Activated CD8-positive, alpha-beta T cell treated with anti-CD3 and anti-CD28 coated beads, Interleukin-2, amount 10 ng/mL, durations not matched to agents 7 days and 5 days (primary cell): ENCODE measurements at regions not wholly inside any gene's neighbourhood (a gene's known extent, or its start where the extent isn't known, plus 50 kb on each side); places are given as distances from the start of the nearest gene placed in this dataset.
"Not testable (repeated sequence)": the region's sequence is repeated elsewhere in the genome, so short reads cannot be mapped to it uniquely, and the experiment has no call there.

Source experiments
- ATAC-seq: fragments of 150-1000 bp; cut with Tn5 transposase; one replicate; pipeline ENCODE4 v1.10.0; 2021; ENCODE audit warnings: moderate library complexity
- CTCF ChIA-PET: fragments of 350-600 bp; sonication (Branson Sonifier 250); formaldehyde crosslinking; loops from one replicate; lab custom pipeline; 2021; ENCODE audit warnings: antibody characterized with exemption; lab: Charles Lee
- POLR2A ChIA-PET: fragments of 350-600 bp; sonication (Branson Sonifier 250); formaldehyde crosslinking; loops from one replicate; lab custom pipeline; 2021; ENCODE audit warnings: antibody characterized with exemption; lab: Charles Lee
- DNase-seq: peaks from one replicate; pipeline ENCODE4 v3.0.0-alpha.2; 2020
- H3K27ac Mint-ChIP-seq: one replicate; pipeline ENCODE4 v1.8.0; 2021; ENCODE audit warnings: mild to moderate bottlenecking, mixed read lengths
- H3K27me3 Mint-ChIP-seq: one replicate; pipeline ENCODE4 v1.8.0; 2021; ENCODE audit warnings: low read depth, mixed read lengths
- H3K36me3 Mint-ChIP-seq: one replicate; pipeline ENCODE4 v1.8.0; 2021; ENCODE audit warnings: low read depth, mixed read lengths
- H3K4me1 Mint-ChIP-seq: one replicate; pipeline ENCODE4 v1.8.0; 2021; ENCODE audit warnings: low read depth, mixed read lengths
- H3K4me3 Mint-ChIP-seq: one replicate; pipeline ENCODE4 v1.8.0; 2021; ENCODE audit warnings: mild to moderate bottlenecking, mixed read lengths
- H3K9me3 Mint-ChIP-seq: one replicate; pipeline ENCODE4 v1.8.0; 2022; ENCODE audit warnings: mixed read lengths; ENCODE audit not compliant: insufficient read depth

GRCh38 chr7:121739465-121739864, 133.5 kb upstream of the PTPRZ1 start:
- H3K36me3 Mint-ChIP-seq, result no peaks in the 10 kb centered on the region
- no peaks in the 10 kb centered on the region for H3K27me3 Mint-ChIP-seq
- CTCF ChIA-PET, result no interaction called here
- no peaks in the 10 kb centered on the region for H3K4me1 Mint-ChIP-seq
- no peak overlapping the region for H3K4me3 Mint-ChIP-seq
- ATAC-seq (no peak), DNase-seq (no peak)
- POLR2A ChIA-PET, result no interaction called here
- H3K9me3 Mint-ChIP-seq, result no peaks in the 10 kb centered on the region
- no peak overlapping the region for H3K27ac Mint-ChIP-seq

GRCh38 chr7:121730869-121731268, 142.1 kb upstream of the PTPRZ1 start:
- Mint-ChIP-seq H3K27ac (no peak overlapping the region), H3K4me1 (no peaks in the 10 kb centered on the region), H3K36me3 (no peaks in the 10 kb centered on the region), H3K4me3 (no peak overlapping the region), H3K9me3 (peaks cover 9% of the 10 kb centered on the region), H3K27me3 (no peaks in the 10 kb centered on the region)
- no peak for ATAC-seq
- no peak for DNase-seq
- CTCF ChIA-PET, result no interaction called here
- POLR2A ChIA-PET, result no interaction called here

GRCh38 chr7:121714559-121715303, 158.2 kb upstream of the PTPRZ1 start:
- ATAC-seq, result no peak
- no peak overlapping the region for H3K4me3 Mint-ChIP-seq
- POLR2A ChIA-PET, result no interaction called here

GRCh38 chr7:121712961-121713360, 160.0 kb upstream of the PTPRZ1 start:
- H3K36me3 Mint-ChIP-seq, H3K4me3 Mint-ChIP-seq, H3K27ac Mint-ChIP-seq, H3K27me3 Mint-ChIP-seq, CTCF ChIA-PET, ATAC-seq, H3K4me1 Mint-ChIP-seq, POLR2A ChIA-PET, DNase-seq, H3K9me3 Mint-ChIP-seq: not testable (repeated sequence)

More at GRCh38 chr7:121714559-121715303, 158.2 kb upstream of the PTPRZ1 start:
- H3K27ac Mint-ChIP-seq, result no peak overlapping the region
- no peaks in the 10 kb centered on the region for H3K36me3 Mint-ChIP-seq
- CTCF ChIA-PET, result no interaction called here
- H3K27me3 Mint-ChIP-seq, result no peaks in the 10 kb centered on the region
- no peaks in the 10 kb centered on the region for H3K9me3 Mint-ChIP-seq
- DNase-seq, result no peak
- no peaks in the 10 kb centered on the region for H3K4me1 Mint-ChIP-seq

- Mint-ChIP-seq H3K4me3 (no peak overlapping the region), H3K9me3 (no peaks in the 10 kb centered on the region), H3K36me3 (no peaks in the 10 kb centered on the region), H3K27me3 (no peaks in the 10 kb centered on the region), H3K27ac (no peak overlapping the region), H3K4me1 (no peaks in the 10 kb centered on the region)
- ChIA-PET POLR2A (no interaction called here), CTCF (no interaction called here)
- ATAC-seq (no peak), DNase-seq (no peak)
These were observed 175.1 kb upstream of the PTPRZ1 start for GRCh38 chr7:121697731-121698316.

- DNase-seq, result no peak
- no peak overlapping the region for H3K4me3 Mint-ChIP-seq
- H3K36me3 Mint-ChIP-seq, result no peaks in the 10 kb centered on the region
- no peak for ATAC-seq
- H3K9me3 Mint-ChIP-seq, result no peaks in the 10 kb centered on the region
- no peaks in the 10 kb centered on the region for H3K27me3 Mint-ChIP-seq
- no peak overlapping the region for H3K27ac Mint-ChIP-seq
- ChIA-PET CTCF (no interaction called here), POLR2A (no interaction called here)
- no peaks in the 10 kb centered on the region for H3K4me1 Mint-ChIP-seq
These were observed 176.0 kb upstream of the PTPRZ1 start for GRCh38 chr7:121696954-121697353.

- no peak overlapping the region for H3K4me3 Mint-ChIP-seq
- H3K36me3 Mint-ChIP-seq, result no peaks in the 10 kb centered on the region
- no peak for DNase-seq
- H3K27me3 Mint-ChIP-seq, result no peaks in the 10 kb centered on the region
- ChIA-PET POLR2A (no interaction called here), CTCF (interaction anchor here (0.6 to 1.2 kb wide), 2 partner anchors 366 to 403 kb away, joined by 3 read pairs; no protein-coding TSS in a partner anchor)
- H3K4me1 Mint-ChIP-seq, result no peaks in the 10 kb centered on the region
- no peaks in the 10 kb centered on the region for H3K9me3 Mint-ChIP-seq
- no peak for ATAC-seq
- H3K27ac Mint-ChIP-seq, result no peak overlapping the region
These were observed 183.2 kb upstream of the PTPRZ1 start for GRCh38 chr7:121689749-121690148.

DNA sequence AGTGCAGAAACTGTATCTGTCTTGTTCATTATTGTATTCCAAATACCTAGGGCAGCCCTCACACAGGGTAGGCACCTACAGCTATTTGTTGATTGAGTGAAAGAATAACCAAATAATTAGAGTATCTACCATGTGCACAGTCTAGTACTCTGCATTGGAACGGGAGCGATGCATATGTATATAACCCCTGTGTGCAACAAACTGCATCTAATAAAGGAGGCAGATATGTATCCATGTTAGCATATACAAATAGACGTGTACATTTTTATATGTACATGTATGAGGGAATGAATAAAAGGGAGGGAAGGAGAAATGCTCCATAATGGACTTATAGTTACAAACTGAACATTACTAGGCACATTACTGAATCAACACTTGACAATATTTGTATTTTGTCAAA, 191.3 kb upstream of the PTPRZ1 start:
- ATAC-seq (no peak), DNase-seq (no peak)
- no peaks in the 10 kb centered on the region for H3K27me3 Mint-ChIP-seq
- H3K27ac Mint-ChIP-seq, result no peak overlapping the region
- POLR2A ChIA-PET, result no interaction called here
- H3K4me1 Mint-ChIP-seq, result no peaks in the 10 kb centered on the region
- no peak overlapping the region for H3K4me3 Mint-ChIP-seq
- H3K9me3 Mint-ChIP-seq, result no peaks in the 10 kb centered on the region
- CTCF ChIA-PET, result no interaction called here
- no peaks in the 10 kb centered on the region for H3K36me3 Mint-ChIP-seq

DNA sequence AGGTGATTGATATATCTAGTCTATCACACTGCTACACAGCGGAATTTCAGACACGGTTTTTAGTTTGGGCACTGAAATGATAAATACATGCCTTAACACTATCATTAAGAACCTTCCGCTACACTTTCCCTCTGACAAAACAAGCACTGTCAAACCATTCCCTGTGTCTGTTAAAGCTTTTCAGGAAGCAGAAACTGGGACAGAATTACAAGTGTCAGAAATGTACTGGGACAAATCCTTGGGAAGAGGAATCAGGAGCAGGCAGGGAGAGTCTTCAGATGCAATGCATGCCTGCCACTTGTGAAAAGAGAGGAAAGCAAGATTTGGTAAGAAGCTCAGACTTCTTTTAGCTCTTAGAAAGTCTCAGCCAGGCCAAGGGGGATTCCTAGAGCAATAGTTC, 196.8 kb upstream of the PTPRZ1 start:
- no peaks in the 10 kb centered on the region for H3K9me3 Mint-ChIP-seq
- H3K4me3 Mint-ChIP-seq, result no peak overlapping the region
- no peaks in the 10 kb centered on the region for H3K36me3 Mint-ChIP-seq
- ATAC-seq, result no peak
- no peaks in the 10 kb centered on the region for H3K4me1 Mint-ChIP-seq
- ChIA-PET CTCF (no interaction called here), POLR2A (no interaction called here)
- no peak overlapping the region for H3K27ac Mint-ChIP-seq
- no peak for DNase-seq
- no peaks in the 10 kb centered on the region for H3K27me3 Mint-ChIP-seq

DNA sequence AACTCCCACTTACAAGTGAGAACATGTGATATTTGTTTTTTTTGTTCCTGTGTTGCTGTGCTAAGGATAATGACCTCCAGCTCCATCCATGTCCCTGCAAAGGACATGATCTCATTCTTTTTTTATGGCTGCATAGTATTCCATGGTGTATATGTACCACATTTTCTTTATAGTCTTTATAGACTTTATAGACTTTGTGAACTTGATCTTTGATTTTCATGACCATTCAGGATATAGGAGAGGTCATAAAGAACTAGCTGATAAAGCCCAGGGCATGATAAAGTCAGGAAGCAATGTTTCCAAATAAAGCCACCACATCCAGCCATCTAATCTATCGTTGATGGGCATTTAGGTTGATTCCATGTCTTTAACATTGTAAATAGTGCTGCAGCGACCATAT, 198.5 kb upstream of the PTPRZ1 start:
- H3K4me3 Mint-ChIP-seq, H3K27me3 Mint-ChIP-seq, H3K27ac Mint-ChIP-seq, H3K4me1 Mint-ChIP-seq, DNase-seq, CTCF ChIA-PET, POLR2A ChIA-PET, ATAC-seq, H3K9me3 Mint-ChIP-seq, H3K36me3 Mint-ChIP-seq: not testable (repeated sequence)

- ChIA-PET POLR2A (no interaction called here), CTCF (no interaction called here)
- Mint-ChIP-seq H3K36me3 (no peaks in the 10 kb centered on the region), H3K27ac (no peak overlapping the region), H3K4me1 (no peaks in the 10 kb centered on the region), H3K4me3 (no peak overlapping the region), H3K27me3 (no peaks in the 10 kb centered on the region), H3K9me3 (no peaks in the 10 kb centered on the region)
- ATAC-seq (no peak), DNase-seq (no peak)
These were observed 203.8 kb upstream of the PTPRZ1 start for GRCh38 chr7:121669144-121669543.

DNA sequence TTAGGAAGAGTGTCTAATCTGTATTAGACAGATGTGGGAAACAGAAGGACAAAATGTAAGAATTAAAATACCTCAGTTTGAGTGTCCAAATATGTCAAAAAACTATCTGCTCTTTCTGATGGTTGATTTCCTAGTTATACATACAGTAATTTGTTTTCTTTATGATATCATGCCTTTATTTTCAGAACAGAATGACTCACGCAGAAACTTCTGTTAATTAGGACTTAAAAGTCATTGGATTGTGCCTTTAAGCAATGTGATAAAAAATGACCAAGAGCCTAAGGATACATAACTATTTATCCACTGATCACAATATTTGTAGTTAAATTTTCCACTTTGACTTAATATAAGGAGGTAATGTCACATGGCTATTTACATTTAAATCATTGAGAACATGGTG, 206.7 kb upstream of the PTPRZ1 start:
- ChIA-PET CTCF (no interaction called here), POLR2A (no interaction called here)
- no peaks in the 10 kb centered on the region for H3K4me1 Mint-ChIP-seq
- no peak overlapping the region for H3K4me3 Mint-ChIP-seq
- H3K27ac Mint-ChIP-seq, result no peak overlapping the region
- H3K36me3 Mint-ChIP-seq, result no peaks in the 10 kb centered on the region
- no peak for DNase-seq
- H3K27me3 Mint-ChIP-seq, result no peaks in the 10 kb centered on the region
- ATAC-seq, result no peak
- H3K9me3 Mint-ChIP-seq, result no peaks in the 10 kb centered on the region
